ENCODE measurements at regions not wholly inside any gene's neighbourhood (a gene's known extent, or its start where the extent isn't known, plus 50 kb on each side); places are given as distances from the start of the nearest gene placed in this dataset.

DNA sequence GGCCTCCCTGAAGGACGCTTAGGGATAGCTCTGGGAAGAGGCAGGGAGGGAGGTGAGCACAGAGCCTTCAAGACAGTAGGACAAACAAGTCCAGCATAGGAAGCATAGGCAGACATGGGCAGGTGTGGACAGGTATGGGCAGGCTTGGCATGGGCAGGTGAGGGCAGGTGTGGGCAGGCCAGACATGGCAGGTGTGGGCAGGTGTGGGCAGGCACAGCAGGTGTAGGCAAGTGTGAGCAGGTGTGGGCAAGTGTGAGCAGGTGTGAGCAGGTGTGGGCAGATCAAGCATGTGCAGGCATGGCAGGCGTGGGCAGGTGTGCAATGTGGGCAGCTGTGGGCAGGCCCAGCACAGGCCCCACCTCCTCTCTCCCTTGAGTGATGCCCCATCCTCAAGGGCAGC is 148.8 kb upstream of the ZMIZ1 start (continued):
- TF ChIP-seq, protein P1, sequence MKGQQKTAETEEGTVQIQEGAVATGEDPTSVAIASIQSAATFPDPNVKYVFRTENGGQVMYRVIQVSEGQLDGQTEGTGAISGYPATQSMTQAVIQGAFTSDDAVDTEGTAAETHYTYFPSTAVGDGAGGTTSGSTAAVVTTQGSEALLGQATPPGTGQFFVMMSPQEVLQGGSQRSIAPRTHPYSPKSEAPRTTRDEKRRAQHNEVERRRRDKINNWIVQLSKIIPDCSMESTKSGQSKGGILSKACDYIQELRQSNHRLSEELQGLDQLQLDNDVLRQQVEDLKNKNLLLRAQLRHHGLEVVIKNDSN (IDR thresholded peaks at IDR 0.05; ENCODE audit: borderline replicate concordance, low read depth): no peak
- no peak for TF ChIP-seq FOXM1 (IDR thresholded peaks at IDR 0.05; ENCODE audit: low read depth)
- TF ChIP-seq, protein P2, sequence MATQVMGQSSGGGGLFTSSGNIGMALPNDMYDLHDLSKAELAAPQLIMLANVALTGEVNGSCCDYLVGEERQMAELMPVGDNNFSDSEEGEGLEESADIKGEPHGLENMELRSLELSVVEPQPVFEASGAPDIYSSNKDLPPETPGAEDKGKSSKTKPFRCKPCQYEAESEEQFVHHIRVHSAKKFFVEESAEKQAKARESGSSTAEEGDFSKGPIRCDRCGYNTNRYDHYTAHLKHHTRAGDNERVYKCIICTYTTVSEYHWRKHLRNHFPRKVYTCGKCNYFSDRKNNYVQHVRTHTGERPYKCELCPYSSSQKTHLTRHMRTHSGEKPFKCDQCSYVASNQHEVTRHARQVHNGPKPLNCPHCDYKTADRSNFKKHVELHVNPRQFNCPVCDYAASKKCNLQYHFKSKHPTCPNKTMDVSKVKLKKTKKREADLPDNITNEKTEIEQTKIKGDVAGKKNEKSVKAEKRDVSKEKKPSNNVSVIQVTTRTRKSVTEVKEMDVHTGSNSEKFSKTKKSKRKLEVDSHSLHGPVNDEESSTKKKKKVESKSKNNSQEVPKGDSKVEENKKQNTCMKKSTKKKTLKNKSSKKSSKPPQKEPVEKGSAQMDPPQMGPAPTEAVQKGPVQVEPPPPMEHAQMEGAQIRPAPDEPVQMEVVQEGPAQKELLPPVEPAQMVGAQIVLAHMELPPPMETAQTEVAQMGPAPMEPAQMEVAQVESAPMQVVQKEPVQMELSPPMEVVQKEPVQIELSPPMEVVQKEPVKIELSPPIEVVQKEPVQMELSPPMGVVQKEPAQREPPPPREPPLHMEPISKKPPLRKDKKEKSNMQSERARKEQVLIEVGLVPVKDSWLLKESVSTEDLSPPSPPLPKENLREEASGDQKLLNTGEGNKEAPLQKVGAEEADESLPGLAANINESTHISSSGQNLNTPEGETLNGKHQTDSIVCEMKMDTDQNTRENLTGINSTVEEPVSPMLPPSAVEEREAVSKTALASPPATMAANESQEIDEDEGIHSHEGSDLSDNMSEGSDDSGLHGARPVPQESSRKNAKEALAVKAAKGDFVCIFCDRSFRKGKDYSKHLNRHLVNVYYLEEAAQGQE (IDR thresholded peaks at IDR 0.05; ENCODE audit: low read depth, low read length): no peak

DNA sequence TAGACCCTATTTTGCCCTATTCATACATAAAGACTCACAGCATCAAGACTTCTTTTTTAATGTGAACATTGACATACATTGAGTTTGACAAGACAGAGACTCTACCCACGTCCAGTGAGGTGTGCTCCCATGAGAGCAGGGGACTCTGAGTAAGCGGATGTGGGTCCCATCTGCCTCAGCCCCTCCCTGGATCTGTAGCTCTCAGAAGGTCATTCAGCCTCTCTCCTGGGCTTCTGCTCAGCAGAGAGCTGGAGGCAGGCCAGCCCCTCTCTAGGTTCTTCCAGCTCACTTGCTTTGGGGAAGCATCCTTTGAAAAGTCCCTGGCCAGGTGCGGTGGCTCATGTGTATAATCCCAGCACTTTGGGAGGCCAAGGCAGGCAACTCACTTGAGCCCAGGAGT is 146.9 kb upstream of the ZMIZ1 start:
- no peak overlapping the region for H3K4me3 ChIP-seq (ENCODE audit: low read depth in 2 of 2, low read length in 1 of 2)
- CTCF ChIA-PET: interaction anchor here (0.9 to 1.0 kb wide), 2 partner anchors 14 to 53 kb away, joined by 3 read pairs; no protein-coding TSS in a partner anchor
- no peak overlapping the region for H3K27ac ChIP-seq (ENCODE audit: low read depth in 2 of 2, low read length in 1 of 2)
- H3K4me1 ChIP-seq (ENCODE audit: control insufficient read depth in 1 of 2, insufficient read depth in 2 of 2, low read depth in 1 of 2, low read length in 1 of 2): peaks cover 6 to 23% of the 10 kb centered on the region in 2 experiments; a peak in 2 of 4 replicates
- H4K20me1 ChIP-seq (ENCODE audit: insufficient read depth): no peaks in the 10 kb centered on the region
- WGBS (ENCODE audit: low lambda C conversion rate): 88% methylated on average over 2 of the region's 3 CpGs
- no peak for DNase-seq
- TF ChIP-seq TEAD4 (IDR thresholded peaks at IDR 0.05; ENCODE audit: borderline replicate concordance, insufficient read depth) (no peak), TCF12 (IDR thresholded peaks at IDR 0.05) (no peak), NRF1 (IDR thresholded peaks at IDR 0.05; ENCODE audit: low read depth, low read length) (no peak), YY1 (IDR thresholded peaks at IDR 0.05; ENCODE audit: low read depth) (no peak), RCOR1 (IDR thresholded peaks at IDR 0.05; ENCODE audit: low read length) (no peak), SMC3 (IDR thresholded peaks at IDR 0.05; ENCODE audit: low read depth, low read length) (no peak), EP300 (IDR thresholded peaks at IDR 0.05; ENCODE audit: borderline replicate concordance in 1 of 2, low read depth in 1 of 2, low read length in 1 of 2) (no peak), TAF1 (IDR thresholded peaks at IDR 0.05; ENCODE audit: borderline replicate concordance, low read depth, low read length) (no peak), ELF1 (IDR thresholded peaks at IDR 0.05) (no peak), MXI1 (IDR thresholded peaks at IDR 0.05; ENCODE audit: low read depth, low read length) (no peak), GABPA (IDR thresholded peaks at IDR 0.05; ENCODE audit: low read depth) (no peak), NFIC (IDR thresholded peaks at IDR 0.05; ENCODE audit: borderline replicate concordance) (no peak), SIN3A (IDR thresholded peaks at IDR 0.05; ENCODE audit: borderline replicate concordance, low read depth, low read length) (no peak), RXRA (IDR thresholded peaks at IDR 0.05; ENCODE audit: borderline replicate concordance, low read depth) (no peak), CHD2 (IDR thresholded peaks at IDR 0.05; ENCODE audit: low read length, partially characterized antibody) (no peak), GATA2 (CRISPR knock-in tag; IDR thresholded peaks at IDR 0.05) (no peak), FOXJ3 (CRISPR knock-in tag; IDR thresholded peaks at IDR 0.05) (no peak)
- TF ChIP-seq, protein P3, sequence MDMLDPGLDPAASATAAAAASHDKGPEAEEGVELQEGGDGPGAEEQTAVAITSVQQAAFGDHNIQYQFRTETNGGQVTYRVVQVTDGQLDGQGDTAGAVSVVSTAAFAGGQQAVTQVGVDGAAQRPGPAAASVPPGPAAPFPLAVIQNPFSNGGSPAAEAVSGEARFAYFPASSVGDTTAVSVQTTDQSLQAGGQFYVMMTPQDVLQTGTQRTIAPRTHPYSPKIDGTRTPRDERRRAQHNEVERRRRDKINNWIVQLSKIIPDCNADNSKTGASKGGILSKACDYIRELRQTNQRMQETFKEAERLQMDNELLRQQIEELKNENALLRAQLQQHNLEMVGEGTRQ (IDR thresholded peaks at IDR 0.05; ENCODE audit: borderline replicate concordance, low read depth, low read length): no peak
- TF ChIP-seq, protein P4, sequence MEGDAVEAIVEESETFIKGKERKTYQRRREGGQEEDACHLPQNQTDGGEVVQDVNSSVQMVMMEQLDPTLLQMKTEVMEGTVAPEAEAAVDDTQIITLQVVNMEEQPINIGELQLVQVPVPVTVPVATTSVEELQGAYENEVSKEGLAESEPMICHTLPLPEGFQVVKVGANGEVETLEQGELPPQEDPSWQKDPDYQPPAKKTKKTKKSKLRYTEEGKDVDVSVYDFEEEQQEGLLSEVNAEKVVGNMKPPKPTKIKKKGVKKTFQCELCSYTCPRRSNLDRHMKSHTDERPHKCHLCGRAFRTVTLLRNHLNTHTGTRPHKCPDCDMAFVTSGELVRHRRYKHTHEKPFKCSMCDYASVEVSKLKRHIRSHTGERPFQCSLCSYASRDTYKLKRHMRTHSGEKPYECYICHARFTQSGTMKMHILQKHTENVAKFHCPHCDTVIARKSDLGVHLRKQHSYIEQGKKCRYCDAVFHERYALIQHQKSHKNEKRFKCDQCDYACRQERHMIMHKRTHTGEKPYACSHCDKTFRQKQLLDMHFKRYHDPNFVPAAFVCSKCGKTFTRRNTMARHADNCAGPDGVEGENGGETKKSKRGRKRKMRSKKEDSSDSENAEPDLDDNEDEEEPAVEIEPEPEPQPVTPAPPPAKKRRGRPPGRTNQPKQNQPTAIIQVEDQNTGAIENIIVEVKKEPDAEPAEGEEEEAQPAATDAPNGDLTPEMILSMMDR (IDR thresholded peaks at IDR 0.05): no peak
- TF ChIP-seq, protein P5, sequence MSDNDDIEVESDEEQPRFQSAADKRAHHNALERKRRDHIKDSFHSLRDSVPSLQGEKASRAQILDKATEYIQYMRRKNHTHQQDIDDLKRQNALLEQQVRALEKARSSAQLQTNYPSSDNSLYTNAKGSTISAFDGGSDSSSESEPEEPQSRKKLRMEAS (IDR thresholded peaks at IDR 0.05; ENCODE audit: low read depth): no peak
- no peaks in the 10 kb centered on the region for H3K27me3 ChIP-seq (ENCODE audit: insufficient read depth)
- POLR2A ChIA-PET: no interaction called here
- H3K4me2 ChIP-seq: no peak overlapping the region
- H2AFZ ChIP-seq (ENCODE audit: low read depth): no peak overlapping the region
- no peaks in the 10 kb centered on the region for H3F3A ChIP-seq (replicated peaks; ENCODE audit: insufficient read depth)
- H3K9me2 ChIP-seq: no peaks in the 10 kb centered on the region
- H3K9ac ChIP-seq: no peak overlapping the region
- H3K36me3 ChIP-seq (replicated peaks in 1 of 2; ENCODE audit: control insufficient read depth in 1 of 2, insufficient read depth in 2 of 2, low read length in 1 of 2): no peaks in the 10 kb centered on the region
- no peaks in the 10 kb centered on the region for H3K79me2 ChIP-seq (ENCODE audit: insufficient read depth)
- no peaks in the 10 kb centered on the region for H3K9me3 ChIP-seq
